SK-N-SH (cell line): ENCODE measurements at regions not wholly inside any gene's neighbourhood (a gene's known extent, or its start where the extent isn't known, plus 50 kb on each side); places are given as distances from the start of the nearest gene placed in this dataset.

ENCODE experiments used
- CTCF ChIA-PET: fragments of 300-600, 350-600 bp; formaldehyde crosslinking; extraction: SDS; loops from one replicate; lab custom pipeline; 2021; lab: Yijun Ruan, JAX
- POLR2A ChIA-PET: fragments of 350-600 bp; sonication (Branson Sonifier 250); formaldehyde crosslinking; extraction: SDS; loops from one replicate; lab custom pipeline; 2020; ENCODE audit warnings: antibody characterized with exemption, inconsistent platforms; lab: Yijun Ruan, JAX
- DNase-seq: peaks from one replicate; pipeline ENCODE4 v3.0.0; 2012
- H2AFZ ChIP-seq: fragments of 200-600 bp; sonication (generic); 2 replicates; pipeline ENCODE4 v1.8.1; 2016; ENCODE audit warnings: antibody characterized with exemption, mild to moderate bottlenecking, low read depth
- H3F3A ChIP-seq: fragments of 200-600 bp; sonication (generic); replicated peaks from 2 replicates; pipeline ENCODE3; 2016; ENCODE audit warnings: antibody characterized with exemption, mild to moderate bottlenecking; ENCODE audit not compliant: insufficient read depth
- H3K27ac ChIP-seq, 2 experiments: fragments of 200-500 bp in 1 of 2; fragments of 200-600 bp in 1 of 2; sonication (Bioruptor generic) in 1 of 2; sonication (generic), shearing (Covaris generic) in 1 of 2; 2 replicates each; pipeline versions ENCODE4 v1.5.1 to v1.6.1; 2014 to 2016; ENCODE audit warnings: low read depth in 2 of 2, inconsistent platforms in 1 of 2, low read length in 1 of 2, mild to moderate bottlenecking in 1 of 2, mixed read lengths in 1 of 2
- H3K27me3 ChIP-seq: fragments of 200-600 bp; sonication (generic), shearing (Covaris generic); 2 replicates; pipeline ENCODE4 v1.6.1; 2016; ENCODE audit warnings: mixed run types; ENCODE audit not compliant: insufficient read depth
- H3K36me3 ChIP-seq, 2 experiments: fragments of 200-500 bp in 1 of 2; fragments of 200-600 bp in 1 of 2; sonication (Bioruptor generic) in 1 of 2; sonication (generic) in 1 of 2; replicated peaks in 1 of 2; 2 replicates each; pipeline versions ENCODE3 to v1.5.1; 2014 to 2016; ENCODE audit warnings: low read length in 1 of 2, mild to moderate bottlenecking in 1 of 2; ENCODE audit not compliant: insufficient read depth in 2 of 2, control insufficient read depth in 1 of 2
- H3K4me1 ChIP-seq, 2 experiments: fragments of 200-500 bp in 1 of 2; fragments of 200-600 bp in 1 of 2; sonication (Bioruptor generic) in 1 of 2; sonication (generic), shearing (Covaris generic) in 1 of 2; 2 replicates each; pipeline versions ENCODE4 v1.5.1 to v1.6.1; 2014 to 2016; ENCODE audit warnings: low read depth in 1 of 2, low read length in 1 of 2, mixed run types in 1 of 2; ENCODE audit not compliant: insufficient read depth in 2 of 2, control insufficient read depth in 1 of 2
- H3K4me2 ChIP-seq: fragments of 200-600 bp; sonication (generic), shearing (Covaris generic); 2 replicates; pipeline ENCODE4 v1.6.1; 2017; ENCODE audit warnings: mixed run types
- H3K4me3 ChIP-seq, 2 experiments: fragments of 200-500 bp in 1 of 2; fragments of 200-600 bp in 1 of 2; sonication (Bioruptor generic) in 1 of 2; sonication (generic), shearing (Covaris generic) in 1 of 2; 2 replicates each; pipeline versions ENCODE4 v1.5.1 to v1.8.1; 2014 to 2016; ENCODE audit warnings: low read depth in 2 of 2, inconsistent platforms in 1 of 2, low read length in 1 of 2, mild to moderate bottlenecking in 1 of 2, mixed read lengths in 1 of 2, moderate library complexity in 1 of 2
- H3K79me2 ChIP-seq: fragments of 200-600 bp; sonication (generic); 2 replicates; pipeline ENCODE4 v1.8.1; 2017; ENCODE audit warnings: mild to moderate bottlenecking; ENCODE audit not compliant: insufficient read depth
- H3K9ac ChIP-seq: fragments of 200-600 bp; sonication (generic); 2 replicates; pipeline ENCODE4 v1.6.1; 2017; ENCODE audit warnings: mixed run types
- H3K9me2 ChIP-seq: fragments of 200-600 bp; sonication (generic); 2 replicates; pipeline ENCODE4 v1.6.1; 2017; ENCODE audit warnings: mixed run types
- H3K9me3 ChIP-seq: fragments of 200-600 bp; sonication (generic); 2 replicates; pipeline ENCODE4 v1.6.1; 2017; ENCODE audit warnings: mixed run types, mild to moderate bottlenecking, moderate library complexity
- H4K20me1 ChIP-seq: fragments of 200-600 bp; sonication (generic); 2 replicates; pipeline ENCODE4 v1.6.1; 2017; ENCODE audit warnings: mild to moderate bottlenecking, mixed run types; ENCODE audit not compliant: insufficient read depth
- CHD2 ChIP-seq: fragments of 150-350 bp; IDR thresholded peaks from 2 replicates; pipeline ENCODE4 v1.6.1; 2018; ENCODE audit warnings: low read length; ENCODE audit not compliant: partially characterized antibody
- JUND ChIP-seq: IDR thresholded peaks from 2 replicates; pipeline ENCODE4 v1.4.0; 2012
- MEF2A ChIP-seq: IDR thresholded peaks from 2 replicates; pipeline ENCODE4 v1.4.0; 2012; ENCODE audit warnings: low read depth, borderline replicate concordance
- NFIC ChIP-seq: IDR thresholded peaks from 2 replicates; pipeline ENCODE4 v1.4.0; 2012; ENCODE audit warnings: borderline replicate concordance
- NRF1 ChIP-seq: IDR thresholded peaks from 2 replicates; pipeline ENCODE4 v1.6.1; 2012; ENCODE audit warnings: low read depth, mild to moderate bottlenecking, low read length
- POLR2AphosphoS5 ChIP-seq: IDR thresholded peaks from 2 replicates; pipeline ENCODE4 v1.6.1; 2012; ENCODE audit warnings: low read depth, low read length
- RCOR1 ChIP-seq: fragments of 150-350 bp; IDR thresholded peaks from 2 replicates; pipeline ENCODE4 v1.6.1; 2017; ENCODE audit warnings: antibody characterized with exemption, low read length
- RFX5 ChIP-seq: IDR thresholded peaks from 2 replicates; pipeline ENCODE4 v1.6.1; 2012; ENCODE audit warnings: mild to moderate bottlenecking, improper control_type of control experiment, low read length
- TEAD4 ChIP-seq: IDR thresholded peaks from 2 replicates; pipeline ENCODE4 v1.4.0; 2012; ENCODE audit warnings: mild to moderate bottlenecking, borderline replicate concordance; ENCODE audit not compliant: insufficient read depth
- YY1 ChIP-seq: IDR thresholded peaks from 2 replicates; pipeline ENCODE4 v1.4.0; 2012; ENCODE audit warnings: low read depth, mild to moderate bottlenecking
- WGBS: methylation state at CpG from one replicate; pipeline ENCODE4 v1.1.6; 2017; ENCODE audit warnings: low lambda C conversion rate; 5-methylcytosine and 5-hydroxymethylcytosine counted together
- TF ChIP-seq, protein P1 (sequence below): fragments of 150-350 bp; IDR thresholded peaks from 2 replicates; pipeline ENCODE4 v1.6.1; 2017; ENCODE audit warnings: antibody characterized with exemption, low read length, low read depth, borderline replicate concordance
- TF ChIP-seq, protein P2 (sequence below): IDR thresholded peaks from 2 replicates; pipeline ENCODE4 v1.6.1; 2012; ENCODE audit warnings: mild to moderate bottlenecking, low read depth, low read length, moderate library complexity

DNA sequence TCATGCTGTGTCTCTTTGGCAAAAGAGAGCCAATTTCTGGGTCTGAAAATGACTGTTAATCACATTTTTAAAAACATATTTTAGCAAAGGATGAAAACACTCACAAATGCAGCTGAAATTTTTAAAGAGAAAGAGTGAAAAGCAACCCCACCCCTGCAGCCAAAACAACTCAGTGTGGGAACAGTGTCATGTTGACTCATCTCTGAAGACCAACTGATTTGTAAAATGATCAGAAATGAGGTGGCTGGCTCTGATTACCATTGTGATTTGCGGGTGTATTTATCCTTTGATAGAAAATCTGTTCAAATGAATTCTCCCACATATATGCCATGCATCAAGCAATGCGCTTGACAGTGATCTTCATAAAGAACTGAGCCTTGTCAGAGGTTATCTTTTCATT lies 287.0 kb upstream of the ESRRG start:
- POLR2A ChIA-PET: no interaction called here
- Histone ChIP-seq H3K9me2 (no peaks in the 10 kb centered on the region), H3K36me3 (no peaks in the 10 kb centered on the region), H3K27ac (no peak overlapping the region), H3K27me3 (no peaks in the 10 kb centered on the region), H3K4me1 (no peaks in the 10 kb centered on the region), H2AFZ (no peak overlapping the region), H4K20me1 (no peaks in the 10 kb centered on the region), H3K9ac (no peak overlapping the region), H3F3A (no peaks in the 10 kb centered on the region), H3K4me3 (no peak overlapping the region), H3K4me2 (no peak overlapping the region), H3K79me2 (no peaks in the 10 kb centered on the region), H3K9me3 (no peaks in the 10 kb centered on the region)
- TF ChIP-seq, protein P1, sequence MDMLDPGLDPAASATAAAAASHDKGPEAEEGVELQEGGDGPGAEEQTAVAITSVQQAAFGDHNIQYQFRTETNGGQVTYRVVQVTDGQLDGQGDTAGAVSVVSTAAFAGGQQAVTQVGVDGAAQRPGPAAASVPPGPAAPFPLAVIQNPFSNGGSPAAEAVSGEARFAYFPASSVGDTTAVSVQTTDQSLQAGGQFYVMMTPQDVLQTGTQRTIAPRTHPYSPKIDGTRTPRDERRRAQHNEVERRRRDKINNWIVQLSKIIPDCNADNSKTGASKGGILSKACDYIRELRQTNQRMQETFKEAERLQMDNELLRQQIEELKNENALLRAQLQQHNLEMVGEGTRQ: no peak
- TF ChIP-seq JUND: no peak
- TF ChIP-seq RCOR1: no peak
- no peak for TF ChIP-seq TEAD4
- no peak for TF ChIP-seq NRF1
- TF ChIP-seq YY1: no peak
- TF ChIP-seq NFIC: no peak
- TF ChIP-seq POLR2AphosphoS5: no peak
- no peak for TF ChIP-seq CHD2
- DNase-seq: no peak
- WGBS: 68% methylated on average over 2 of the region's 2 CpGs
- CTCF ChIA-PET: no interaction called here

DNA sequence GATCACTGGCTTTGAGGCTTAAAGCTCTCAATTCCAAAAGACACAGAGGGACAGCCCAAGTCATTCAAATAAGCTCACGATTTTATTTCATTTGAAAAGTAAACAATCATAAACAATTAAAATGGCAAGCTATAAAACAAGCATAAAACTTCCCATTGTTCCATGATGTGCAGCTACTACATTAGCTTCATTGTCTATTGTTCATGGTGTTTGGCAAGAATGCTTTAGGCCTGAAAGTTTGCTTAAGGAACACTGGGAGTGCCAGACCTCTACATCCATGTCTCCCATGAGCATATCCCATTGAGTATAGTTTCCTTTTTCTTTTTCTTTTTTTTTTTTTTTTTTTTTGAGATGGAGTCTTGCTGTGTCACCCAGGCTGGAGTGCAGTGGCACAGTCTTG lies 286.1 kb upstream of the ESRRG start:
- Histone ChIP-seq H2AFZ (no peak overlapping the region), H3K9me3 (no peaks in the 10 kb centered on the region), H3K4me3 (no peak overlapping the region), H4K20me1 (no peaks in the 10 kb centered on the region), H3K4me1 (no peaks in the 10 kb centered on the region), H3K79me2 (no peaks in the 10 kb centered on the region), H3K27me3 (no peaks in the 10 kb centered on the region), H3K9ac (no peak overlapping the region), H3F3A (no peaks in the 10 kb centered on the region), H3K36me3 (no peaks in the 10 kb centered on the region), H3K4me2 (no peak overlapping the region), H3K9me2 (no peaks in the 10 kb centered on the region), H3K27ac (no peak overlapping the region)
- TF ChIP-seq, protein P2, sequence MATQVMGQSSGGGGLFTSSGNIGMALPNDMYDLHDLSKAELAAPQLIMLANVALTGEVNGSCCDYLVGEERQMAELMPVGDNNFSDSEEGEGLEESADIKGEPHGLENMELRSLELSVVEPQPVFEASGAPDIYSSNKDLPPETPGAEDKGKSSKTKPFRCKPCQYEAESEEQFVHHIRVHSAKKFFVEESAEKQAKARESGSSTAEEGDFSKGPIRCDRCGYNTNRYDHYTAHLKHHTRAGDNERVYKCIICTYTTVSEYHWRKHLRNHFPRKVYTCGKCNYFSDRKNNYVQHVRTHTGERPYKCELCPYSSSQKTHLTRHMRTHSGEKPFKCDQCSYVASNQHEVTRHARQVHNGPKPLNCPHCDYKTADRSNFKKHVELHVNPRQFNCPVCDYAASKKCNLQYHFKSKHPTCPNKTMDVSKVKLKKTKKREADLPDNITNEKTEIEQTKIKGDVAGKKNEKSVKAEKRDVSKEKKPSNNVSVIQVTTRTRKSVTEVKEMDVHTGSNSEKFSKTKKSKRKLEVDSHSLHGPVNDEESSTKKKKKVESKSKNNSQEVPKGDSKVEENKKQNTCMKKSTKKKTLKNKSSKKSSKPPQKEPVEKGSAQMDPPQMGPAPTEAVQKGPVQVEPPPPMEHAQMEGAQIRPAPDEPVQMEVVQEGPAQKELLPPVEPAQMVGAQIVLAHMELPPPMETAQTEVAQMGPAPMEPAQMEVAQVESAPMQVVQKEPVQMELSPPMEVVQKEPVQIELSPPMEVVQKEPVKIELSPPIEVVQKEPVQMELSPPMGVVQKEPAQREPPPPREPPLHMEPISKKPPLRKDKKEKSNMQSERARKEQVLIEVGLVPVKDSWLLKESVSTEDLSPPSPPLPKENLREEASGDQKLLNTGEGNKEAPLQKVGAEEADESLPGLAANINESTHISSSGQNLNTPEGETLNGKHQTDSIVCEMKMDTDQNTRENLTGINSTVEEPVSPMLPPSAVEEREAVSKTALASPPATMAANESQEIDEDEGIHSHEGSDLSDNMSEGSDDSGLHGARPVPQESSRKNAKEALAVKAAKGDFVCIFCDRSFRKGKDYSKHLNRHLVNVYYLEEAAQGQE: no peak
- TF ChIP-seq, protein P1: no peak
- TF ChIP-seq NFIC: no peak
- TF ChIP-seq RFX5: no peak
- TF ChIP-seq MEF2A: no peak
- TF ChIP-seq POLR2AphosphoS5: no peak
- CTCF ChIA-PET: no interaction called here
- WGBS: 35% methylated on average over 1 of the region's 1 CpG
- POLR2A ChIA-PET: no interaction called here
- DNase-seq: no peak
